Fibroblast of lung (primary cell): ENCODE measurements at regions not wholly inside any gene's neighbourhood (a gene's known extent, or its start where the extent isn't known, plus 50 kb on each side); places are given as distances from the start of the nearest gene placed in this dataset.

Experiments used
- CTCF ChIP-seq, 2 donors: IDR thresholded peaks in 1 of 2; conservative IDR thresholded peaks in 1 of 2; 1 replicate in 1 of 2; 2 replicates in 1 of 2; pipeline ENCODE4 v1.5.1; 2011 to 2012; ENCODE audit warnings: low read length in 2 of 2, control low read depth in 1 of 2, inconsistent platforms in 1 of 2, low read depth in 1 of 2, mild to moderate bottlenecking in 1 of 2
- EZH2 ChIP-seq: IDR thresholded peaks from 2 replicates; pipeline ENCODE4 v1.5.1; 2012; ENCODE audit warnings: low read length, control low read depth, mild to moderate bottlenecking; ENCODE audit errors: missing control alignments

DNA sequence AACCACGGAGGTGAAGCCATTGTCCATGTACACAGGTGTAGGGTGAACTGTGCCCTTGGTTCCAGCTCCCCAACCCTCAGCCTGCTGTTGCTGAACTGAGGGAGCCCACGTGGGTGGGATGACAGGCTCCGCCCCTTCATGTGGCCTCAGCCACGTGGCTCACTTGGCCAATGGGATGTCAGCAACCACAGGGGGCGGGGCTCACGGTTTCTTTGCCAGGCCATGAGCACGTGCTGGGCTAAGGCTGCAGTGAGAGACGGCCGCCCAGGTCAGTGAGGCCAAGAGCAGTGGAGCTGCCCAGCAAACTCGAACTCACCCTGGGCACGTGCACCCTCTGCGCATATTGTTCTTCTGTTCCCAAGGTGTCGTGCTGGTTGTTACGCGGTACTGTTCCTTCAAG, 282.6 kb downstream of the IRF8 start:
- no peak for TF ChIP-seq EZH2
- no peak for TF ChIP-seq CTCF (conservative IDR thresholded peaks at IDR 0.05 in 1 of 2, IDR thresholded peaks at IDR 0.05 in 1 of 2; ENCODE audit: low read depth in 1 of 2, low read length in 2 of 2)
